Activated CD4-positive, alpha-beta T cell treated with anti-CD3 and anti-CD28 coated beads, Interleukin-2, amount 50 U/mL, for 1 hour (primary cell): ENCODE measurements at regions not wholly inside any gene's neighbourhood (a gene's known extent, or its start where the extent isn't known, plus 50 kb on each side); places are given as distances from the start of the nearest gene placed in this dataset.

Experiments used
- DNase-seq: peaks from one replicate; pipeline ENCODE4 v3.0.0-alpha.2; 2020

DNA sequence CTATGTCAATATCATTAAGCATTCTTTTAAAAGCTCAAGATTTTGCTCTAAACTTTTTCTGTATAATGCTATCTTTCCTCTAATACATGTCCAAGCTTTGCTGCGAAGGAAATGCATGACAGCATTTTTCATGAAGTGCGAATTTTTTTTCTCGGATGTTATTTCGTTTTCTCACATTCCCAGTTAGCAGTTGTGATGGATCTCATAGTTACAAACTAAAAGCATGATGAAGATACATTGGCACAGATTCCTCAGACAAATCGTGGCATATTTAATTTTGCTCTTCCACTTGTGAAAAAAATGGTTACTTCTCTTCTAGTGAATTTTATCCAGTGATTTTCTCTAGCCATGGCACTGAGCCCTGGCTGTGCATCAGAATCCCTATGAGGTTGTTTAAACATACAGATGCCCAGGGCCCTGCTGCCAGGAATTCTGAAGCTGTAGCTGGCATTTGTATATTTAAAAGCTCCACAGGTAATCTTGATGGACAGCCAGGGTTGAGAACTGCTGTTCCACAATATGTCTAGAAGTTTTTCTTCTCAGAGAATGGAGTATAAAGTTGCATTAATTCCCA, 299.8 kb upstream of the NEBL start:
- no peak for DNase-seq

- DNase-seq: no peak
These were observed 298.1 kb upstream of the NEBL start for GRCh38 chr10:21195252-21195651.

DNA sequence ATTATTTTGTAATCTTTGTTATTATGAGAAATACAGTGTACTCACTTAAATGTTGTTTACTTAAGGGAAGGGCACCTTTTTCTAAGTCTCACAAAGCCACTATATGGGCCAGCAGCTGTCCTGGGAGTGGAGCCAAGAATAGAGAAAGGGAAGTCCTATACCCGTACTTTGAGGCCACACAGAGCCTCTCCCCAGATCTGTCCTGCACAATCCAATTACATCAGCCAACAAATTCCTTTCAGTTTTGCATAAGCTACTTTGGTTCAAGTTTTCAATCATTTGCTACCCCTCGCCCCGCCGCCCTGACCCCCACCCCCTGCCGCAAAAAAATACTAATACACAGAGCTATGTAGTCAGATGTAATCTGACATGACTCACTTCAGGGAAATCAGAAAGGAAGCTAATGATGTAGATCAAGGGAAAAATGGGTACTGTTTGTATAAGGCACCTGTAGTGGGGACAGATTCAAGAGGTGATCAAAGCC, 297.4 kb upstream of the NEBL start:
- DNase-seq: no peak

DNA sequence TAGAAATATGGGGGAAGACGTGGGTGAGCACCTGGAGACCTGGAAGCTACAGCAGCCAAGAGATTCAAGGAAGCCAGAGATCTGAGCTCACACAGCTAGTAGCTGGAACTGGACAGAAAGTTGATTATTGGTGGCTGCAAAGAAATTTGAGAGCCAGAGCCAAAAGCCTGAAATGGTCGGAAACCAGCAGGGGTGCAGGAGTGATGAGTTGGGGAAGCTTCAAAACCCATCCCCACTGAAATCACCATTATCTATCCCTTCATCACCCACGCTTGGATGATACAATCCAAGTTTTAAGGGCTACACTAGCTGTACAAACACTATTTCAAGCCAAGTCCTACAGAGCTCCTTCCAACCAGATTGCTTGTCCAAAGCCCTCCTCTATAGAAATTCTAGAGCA, 296.1 kb upstream of the NEBL start:
- no peak for DNase-seq

DNA sequence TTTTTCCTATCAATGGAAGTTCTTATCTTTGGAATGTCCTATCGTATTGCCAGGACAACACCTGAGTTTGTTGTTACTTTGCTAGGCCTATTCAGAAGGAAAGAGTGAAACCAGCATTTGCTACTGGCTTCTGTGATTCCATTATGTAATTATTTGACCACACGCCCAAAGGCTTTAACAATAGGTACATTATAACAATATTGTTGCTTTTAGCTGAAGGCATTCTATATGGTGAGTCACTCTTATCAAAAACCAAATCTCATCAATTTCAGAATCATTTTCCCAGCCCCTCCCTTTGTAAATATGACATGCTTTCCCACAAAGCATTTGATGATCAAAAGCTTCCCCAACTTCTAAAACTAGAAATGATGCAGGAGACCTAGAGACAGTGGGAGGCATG, 294.4 kb upstream of the NEBL start:
- DNase-seq: no peak

DNA sequence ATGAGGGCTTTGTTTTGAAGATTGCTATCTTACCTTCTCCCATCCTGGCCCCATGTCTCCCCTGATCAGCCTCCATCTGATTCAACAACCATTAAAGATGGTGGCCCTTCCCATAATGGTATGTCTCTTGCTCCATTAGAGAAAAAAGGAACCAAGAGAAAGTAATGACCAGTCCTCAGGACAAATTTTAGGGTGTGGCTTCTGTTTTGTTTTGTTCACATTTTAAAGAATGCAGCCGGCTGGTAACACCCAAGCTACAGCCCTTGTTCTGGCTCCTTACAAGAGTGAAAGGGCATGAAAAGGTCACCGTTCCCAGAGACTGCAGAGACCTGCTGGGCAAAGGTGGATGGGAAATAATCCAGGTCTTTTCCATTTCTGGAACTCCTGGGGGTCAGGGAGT, 287.9 kb upstream of the NEBL start:
- DNase-seq: no peak

DNA sequence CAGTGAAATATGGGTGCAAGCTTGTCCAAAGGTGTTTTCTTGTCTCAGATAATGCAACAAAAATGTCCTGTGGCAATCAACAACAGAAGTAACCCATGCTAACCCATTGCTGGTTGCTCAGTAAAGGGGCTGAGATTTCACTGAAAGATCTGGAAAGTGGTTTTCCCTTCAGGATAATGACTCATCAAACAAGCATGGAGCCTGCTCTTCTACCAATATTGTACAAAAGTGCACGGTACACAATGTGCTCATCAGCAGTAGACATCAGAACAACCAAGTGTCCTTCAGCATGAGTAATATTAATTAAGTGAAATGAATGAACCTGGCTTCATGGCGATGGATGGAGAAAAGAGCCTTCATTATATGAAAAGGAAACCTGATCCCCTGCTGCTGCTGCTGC, 287.1 kb upstream of the NEBL start:
- no peak for DNase-seq

DNA sequence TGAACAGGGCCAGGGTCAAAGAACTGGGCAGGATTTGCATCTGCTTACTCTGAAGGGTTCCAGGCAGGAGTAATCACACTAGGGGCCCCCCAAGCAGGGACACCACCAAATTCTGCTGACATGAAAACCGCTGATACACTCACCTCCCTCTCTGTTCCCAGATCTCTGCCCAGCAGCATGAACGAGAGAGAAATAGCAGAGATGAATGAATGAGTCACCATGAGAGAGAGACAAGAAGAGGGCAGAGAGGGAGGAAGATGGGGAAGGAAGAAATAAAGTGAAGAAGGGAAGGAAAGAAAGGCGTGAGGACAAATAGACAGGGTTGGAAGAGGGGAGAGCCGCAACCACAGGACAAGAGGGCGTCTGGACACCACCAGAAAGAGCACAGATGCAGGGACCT, 285.9 kb upstream of the NEBL start:
- no peak for DNase-seq

GRCh38 chr10:21181451-21181850, 284.3 kb upstream of the NEBL start:
- no peak for DNase-seq

DNA sequence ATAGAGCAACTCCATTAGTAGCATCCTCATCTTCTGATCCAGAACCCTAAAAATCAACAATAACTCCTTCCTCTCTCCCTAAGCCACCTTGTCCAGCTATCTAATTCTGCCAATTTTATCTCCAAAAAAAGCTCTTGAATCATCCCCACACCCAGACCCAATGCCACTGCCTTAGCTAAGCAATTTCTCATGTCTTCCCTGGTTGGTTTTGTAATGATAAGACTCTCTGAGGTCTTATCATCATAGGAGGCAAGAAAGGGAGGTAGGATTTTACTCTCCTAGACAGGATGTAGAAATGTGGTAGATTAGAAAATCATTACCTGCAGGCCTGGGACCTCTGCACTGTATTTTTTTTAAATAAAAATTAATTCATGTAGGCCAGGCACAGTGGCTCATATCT, 283.5 kb upstream of the NEBL start:
- no peak for DNase-seq

DNA sequence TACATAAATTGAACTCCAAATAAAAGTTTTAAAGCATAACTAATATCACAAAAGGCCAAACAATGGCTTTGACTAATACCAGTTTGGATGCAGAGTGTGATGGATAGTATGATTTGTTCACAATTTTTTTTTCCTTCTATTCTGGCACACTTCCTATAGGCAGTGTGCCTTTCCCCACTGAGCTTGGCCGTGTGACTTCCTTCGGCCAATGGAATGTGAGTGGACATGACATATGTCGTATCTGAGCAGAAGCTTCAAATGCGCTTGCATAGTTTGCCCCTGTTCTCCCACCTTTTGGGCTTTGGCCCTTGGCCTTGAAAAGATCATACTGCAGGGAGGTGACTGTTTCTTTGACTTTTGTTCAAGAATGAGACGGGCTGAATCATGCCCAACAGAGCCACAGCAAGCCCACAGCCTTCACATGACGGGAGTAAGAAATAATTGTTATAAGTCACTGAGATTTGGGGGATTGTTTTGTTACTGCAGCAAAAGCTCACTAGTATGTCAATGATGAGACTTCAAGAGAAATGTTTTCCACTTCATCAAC, 279.9 kb upstream of the NEBL start:
- no peak for DNase-seq

DNA sequence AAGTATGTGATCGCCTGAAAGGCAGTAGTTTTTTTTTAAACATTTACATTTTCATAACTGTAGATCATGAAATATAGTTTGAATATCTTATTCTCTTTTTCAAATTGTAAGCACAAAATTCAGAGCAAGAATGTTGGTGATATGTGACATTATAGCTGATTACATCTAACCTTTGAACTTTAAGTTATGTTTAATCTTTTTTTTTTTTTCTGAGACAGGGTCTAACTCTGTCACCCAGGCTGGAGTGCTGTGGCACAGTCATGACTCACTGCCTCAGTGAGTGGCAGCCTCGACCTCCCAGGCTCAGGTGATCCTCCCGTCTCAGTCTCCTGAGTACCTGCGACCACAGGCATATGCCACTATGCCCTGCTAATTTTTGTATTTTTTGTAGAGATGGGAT, 278.7 kb upstream of the NEBL start:
- no peak for DNase-seq

DNA sequence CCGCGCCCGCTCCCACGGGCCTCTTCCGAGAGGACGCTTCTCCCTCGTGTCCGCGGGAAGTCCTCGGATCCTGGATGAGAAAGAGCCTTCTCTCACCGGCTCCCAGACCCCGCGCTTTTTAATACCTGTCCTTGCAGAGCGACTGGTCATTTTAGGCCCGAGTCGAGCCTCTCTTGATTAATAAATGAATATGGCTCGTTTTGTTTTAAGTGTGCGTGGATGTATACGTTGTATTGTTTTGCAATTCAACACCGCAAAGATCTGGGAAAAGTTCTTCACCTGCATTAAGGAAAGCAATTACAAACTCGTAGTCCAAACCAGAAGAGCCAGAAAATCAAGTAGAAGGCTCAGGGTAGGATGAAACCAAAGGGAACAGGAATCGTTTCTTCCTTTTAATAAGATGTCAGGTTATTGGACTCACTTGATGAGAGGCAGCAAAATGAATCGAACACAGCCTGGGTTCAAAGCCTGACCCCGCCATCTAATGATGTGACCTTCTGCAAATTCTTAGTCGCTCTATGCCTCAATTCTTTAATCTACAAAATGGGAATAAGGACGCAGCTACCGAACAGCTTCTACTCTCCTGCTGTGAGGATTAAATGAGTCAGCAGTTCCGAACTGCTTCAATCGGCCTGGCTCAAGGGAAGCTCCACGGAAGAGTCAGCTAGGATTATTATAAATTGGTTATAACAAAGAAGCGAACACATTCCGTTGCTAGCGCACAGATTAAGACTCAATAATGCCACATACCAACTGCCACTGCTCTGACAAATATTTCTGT, 277.8 kb upstream of the NEBL start:
- DNase-seq: no peak

- DNase-seq: no peak
These were observed 276.9 kb upstream of the NEBL start for GRCh38 chr10:21173802-21174714.

- no peak for DNase-seq
These were observed 276.1 kb upstream of the NEBL start for GRCh38 chr10:21172930-21173801.

GRCh38 chr10:21172542-21172929, 275.4 kb upstream of the NEBL start:
- DNase-seq: no peak

- no peak for DNase-seq
These were observed 274.9 kb upstream of the NEBL start for GRCh38 chr10:21171936-21172541.

GRCh38 chr10:21171197-21171935, 274.3 kb upstream of the NEBL start:
- DNase-seq: no peak

DNA sequence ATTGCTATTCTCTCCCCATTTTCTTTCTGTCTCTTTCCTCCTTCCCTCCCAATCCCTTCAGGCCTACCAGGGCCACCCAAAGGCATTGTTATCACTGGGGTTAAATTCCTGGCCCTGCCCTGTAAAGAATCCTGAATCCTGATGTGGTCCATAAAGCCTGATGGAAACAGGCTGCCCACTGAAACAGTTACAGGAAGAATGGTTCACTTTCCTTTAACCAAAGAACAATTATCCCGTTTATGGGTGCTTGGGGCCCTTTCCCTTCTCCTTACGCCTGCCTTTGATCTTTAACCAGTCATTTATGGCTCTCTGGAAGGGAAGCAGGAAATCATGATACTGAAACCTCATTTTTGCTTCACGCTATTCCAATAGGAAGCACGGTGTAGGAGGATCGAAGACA, 273.1 kb upstream of the NEBL start:
- DNase-seq: no peak

DNA sequence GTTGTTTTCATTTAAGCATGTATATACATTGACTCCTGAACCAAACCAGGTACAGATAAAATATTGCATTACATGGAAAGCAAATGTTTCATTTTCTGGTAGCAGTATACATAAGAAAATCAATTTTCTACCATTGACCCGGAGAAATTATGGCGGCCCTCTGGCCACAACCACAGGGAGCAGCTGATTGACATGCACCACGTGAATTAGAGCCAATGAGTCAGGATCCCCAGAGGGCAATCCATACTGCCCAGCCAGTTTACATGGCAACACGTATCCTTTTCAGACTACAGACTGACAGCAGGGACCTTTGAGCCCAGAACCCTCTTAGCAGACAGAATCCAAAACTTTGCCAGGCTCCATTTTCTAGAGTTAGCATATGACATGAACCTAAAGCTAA, 272.2 kb upstream of the NEBL start:
- no peak for DNase-seq

- DNase-seq: no peak
These were observed 270.3 kb upstream of the NEBL start for GRCh38 chr10:21167288-21168010.
